Suppressor macrophage treated with lipopolysaccharide for 1 hour (primary cell): ENCODE measurements at regions not wholly inside any gene's neighbourhood (a gene's known extent, or its start where the extent isn't known, plus 50 kb on each side); places are given as distances from the start of the nearest gene placed in this dataset.

Experiments used
- DNase-seq, 3 donors: peaks; one replicate each; pipeline ENCODE4 v3.0.0-alpha.2; 2020 to 2022

- DNase-seq: no peak
Measured at GRCh38 chr11:16685914-16686313, 52.5 kb upstream of the C11orf58 start.

- no peak for DNase-seq
Measured at GRCh38 chr11:16678466-16679116, 59.9 kb upstream of the C11orf58 start.

GRCh38 chr11:16669799-16670415 is 68.5 kb upstream of the C11orf58 start:
- no peak for DNase-seq

GRCh38 chr11:16632295-16633200 is 105.9 kb upstream of the C11orf58 start:
- DNase-seq: peak in 2 of 3 donors; percentile 19 to 38

- DNase-seq: no peak
Measured at GRCh38 chr11:16630651-16631050, 107.8 kb upstream of the C11orf58 start.

GRCh38 chr11:16618431-16618830 is 120.0 kb upstream of the C11orf58 start:
- no peak for DNase-seq

GRCh38 chr11:16615480-16615879 is 123.0 kb upstream of the C11orf58 start:
- no peak for DNase-seq

GRCh38 chr11:16613512-16614381 is 124.7 kb upstream of the C11orf58 start:
- peak; percentile 81 to 90 (median 89) for DNase-seq

- no peak for DNase-seq
Measured at GRCh38 chr11:16613262-16613511, 125.3 kb upstream of the C11orf58 start.

GRCh38 chr11:16612566-16613261 is 125.7 kb upstream of the C11orf58 start:
- DNase-seq: peak in 1 of 3 donors; percentile 16

- no peak for DNase-seq
Measured at GRCh38 chr11:16611926-16612565, 126.4 kb upstream of the C11orf58 start.

GRCh38 chr11:16611401-16611921 is 127.0 kb upstream of the C11orf58 start:
- DNase-seq: no peak

GRCh38 chr11:16610738-16611388 is 127.6 kb upstream of the C11orf58 start:
- DNase-seq: no peak

- DNase-seq: no peak
Measured at GRCh38 chr11:16610213-16610737, 128.2 kb upstream of the C11orf58 start.

- DNase-seq: no peak
Measured at GRCh38 chr11:16609769-16610168, 128.7 kb upstream of the C11orf58 start.

GRCh38 chr11:16607675-16608644 is 130.5 kb upstream of the C11orf58 start:
- no peak for DNase-seq

- DNase-seq: no peak
Measured at GRCh38 chr11:16606784-16607674, 131.4 kb upstream of the C11orf58 start.
